Mesenchymal stem cell (in vitro differentiated cells and primary cell): ENCODE measurements at regions not wholly inside any gene's neighbourhood (a gene's known extent, or its start where the extent isn't known, plus 50 kb on each side); places are given as distances from the start of the nearest gene placed in this dataset.

Experiments
- DNase-seq: peaks from one replicate; pipeline ENCODE4 v3.0.0-alpha.2; 2013
- H2AFZ ChIP-seq: one replicate; pipeline ENCODE4 v1.6.1; 2013; ENCODE audit warnings: low read depth, mild to moderate bottlenecking, control low read depth, inconsistent platforms, low read length, moderate library complexity
- H2AK5ac ChIP-seq: 2 replicates; pipeline ENCODE4 v1.6.1; 2013; ENCODE audit warnings: low read length, moderate library complexity, mild to moderate bottlenecking, inconsistent platforms; ENCODE audit not compliant: severe bottlenecking
- H2BK120ac ChIP-seq: one replicate; pipeline ENCODE4 v1.6.1; 2013; ENCODE audit warnings: low read depth, mild to moderate bottlenecking, inconsistent platforms, low read length, moderate library complexity
- H2BK12ac ChIP-seq, 2 experiments: one replicate each; pipeline ENCODE4 v1.6.1; 2013; ENCODE audit warnings: inconsistent platforms in 2 of 2, low read length in 2 of 2, mild to moderate bottlenecking in 2 of 2, moderate library complexity in 2 of 2, control low read depth in 1 of 2
- H2BK15ac ChIP-seq: one replicate; pipeline ENCODE4 v1.6.1; 2013; ENCODE audit warnings: mild to moderate bottlenecking, low read depth, inconsistent platforms; ENCODE audit not compliant: poor library complexity, severe bottlenecking
- H2BK5ac ChIP-seq: 2 replicates; pipeline ENCODE4 v1.6.1; 2013; ENCODE audit warnings: low read depth, mild to moderate bottlenecking, low read length, control low read depth, inconsistent platforms; ENCODE audit not compliant: poor library complexity, severe bottlenecking
- H3K14ac ChIP-seq, 2 experiments: one replicate each; pipeline ENCODE4 v1.6.1; 2013; ENCODE audit warnings: inconsistent platforms in 2 of 2, low read length in 2 of 2, control low read depth in 1 of 2, mild to moderate bottlenecking in 1 of 2, moderate library complexity in 1 of 2
- H3K18ac ChIP-seq, 2 experiments: one replicate each; pipeline ENCODE4 v1.6.1; 2013; ENCODE audit warnings: inconsistent platforms in 2 of 2, low read length in 2 of 2, control low read depth in 1 of 2, low read depth in 1 of 2, mild to moderate bottlenecking in 1 of 2
- H3K23ac ChIP-seq, 2 experiments: one replicate each; pipeline ENCODE4 v1.6.1; 2013; ENCODE audit warnings: inconsistent platforms in 2 of 2, low read length in 2 of 2, mild to moderate bottlenecking in 2 of 2, moderate library complexity in 2 of 2, control low read depth in 1 of 2
- H3K27ac ChIP-seq: 2 replicates; pipeline ENCODE4 v1.5.1; 2013; ENCODE audit warnings: mild to moderate bottlenecking, moderate library complexity, low read length, control low read depth, inconsistent platforms; ENCODE audit not compliant: poor library complexity, severe bottlenecking
- H3K27me3 ChIP-seq, 2 experiments: 2 replicates each; pipeline versions ENCODE4 v1.6.1 to v1.7.0; 2013; ENCODE audit warnings: low read length in 2 of 2, mild to moderate bottlenecking in 2 of 2, moderate library complexity in 2 of 2, control low read depth in 1 of 2, inconsistent platforms in 1 of 2; ENCODE audit not compliant: control insufficient read depth in 1 of 2, insufficient read depth in 1 of 2
- H3K36me3 ChIP-seq, 2 experiments: 2 replicates each; pipeline versions ENCODE4 v1.6.1 to v1.7.0; 2013; ENCODE audit warnings: low read length in 2 of 2, control low read depth in 1 of 2, inconsistent platforms in 1 of 2, low read depth in 1 of 2, mild to moderate bottlenecking in 1 of 2; ENCODE audit not compliant: insufficient read depth in 2 of 2, control insufficient read depth in 1 of 2
- H3K4ac ChIP-seq, 2 experiments: one replicate each; pipeline ENCODE4 v1.6.1; 2013; ENCODE audit warnings: inconsistent platforms in 2 of 2, low read length in 2 of 2, mild to moderate bottlenecking in 2 of 2, moderate library complexity in 2 of 2, control low read depth in 1 of 2, low read depth in 1 of 2
- H3K4me1 ChIP-seq: 2 replicates; pipeline ENCODE4 v1.6.1; 2013; ENCODE audit warnings: low read depth, low read length, control low read depth; ENCODE audit not compliant: control insufficient read depth, insufficient read depth
- H3K4me2 ChIP-seq: 2 replicates; pipeline ENCODE4 v1.6.1; 2013; ENCODE audit warnings: low read length, mild to moderate bottlenecking, inconsistent platforms; ENCODE audit not compliant: poor library complexity, severe bottlenecking
- H3K4me3 ChIP-seq, 2 experiments: 2 replicates each; pipeline versions ENCODE4 v1.5.1 to v1.7.0; 2013; ENCODE audit warnings: low read length in 2 of 2, mild to moderate bottlenecking in 2 of 2, control low read depth in 1 of 2, low read depth in 1 of 2; ENCODE audit not compliant: insufficient read depth in 1 of 2
- H3K79me1 ChIP-seq: replicated peaks from 2 replicates; pipeline ENCODE4 v1.6.1; 2013; ENCODE audit warnings: mild to moderate bottlenecking, control low read depth, low read length, inconsistent platforms; ENCODE audit not compliant: poor library complexity, severe bottlenecking
- H3K9ac ChIP-seq: 2 replicates; pipeline ENCODE4 v1.7.0; 2013; ENCODE audit warnings: mild to moderate bottlenecking, low read length, moderate library complexity
- H3K9me3 ChIP-seq: 2 replicates; pipeline ENCODE4 v1.7.0; 2013; ENCODE audit warnings: mild to moderate bottlenecking, low read length; ENCODE audit not compliant: control insufficient read depth
- H4K8ac ChIP-seq: one replicate; pipeline ENCODE4 v1.6.1; 2013; ENCODE audit warnings: inconsistent platforms, mild to moderate bottlenecking, low read length, moderate library complexity
- H4K91ac ChIP-seq: one replicate; pipeline ENCODE4 v1.6.1; 2013; ENCODE audit warnings: mild to moderate bottlenecking, low read length, inconsistent platforms
- WGBS: methylation state at CpG from one replicate; pipeline ENCODE4 v1.1.7; 2013; ENCODE audit warnings: mixed read lengths; 5-methylcytosine and 5-hydroxymethylcytosine counted together

DNA sequence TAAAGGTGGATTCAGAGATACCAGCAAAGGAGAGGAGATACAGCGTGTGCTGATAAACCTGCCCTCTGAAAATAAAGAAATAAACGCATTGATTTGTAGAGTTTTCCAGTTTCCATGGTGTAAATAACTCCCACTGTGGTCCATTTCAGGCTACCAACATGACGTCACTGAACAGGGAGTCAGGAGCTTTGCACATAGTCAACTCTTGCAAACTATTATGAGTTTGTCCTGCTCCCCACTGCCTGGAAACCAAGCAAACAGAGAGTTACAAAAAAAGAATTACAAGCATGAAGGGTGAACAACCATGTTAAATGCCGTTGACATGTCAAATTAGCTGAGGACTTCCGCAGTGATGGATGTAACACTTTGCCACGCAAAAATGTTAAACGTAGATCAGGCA lies 70.4 kb upstream of the GATA2 start:
- Histone ChIP-seq H3K27me3 (peaks cover 56 to 77% of the 10 kb centered on the region in 2 experiments), H3K4ac (no peak overlapping the region), H2BK15ac (no peak overlapping the region), H3K14ac (no peak overlapping the region), H3K79me1 (no peaks in the 10 kb centered on the region), H2AK5ac (no peak overlapping the region), H2BK12ac (no peak overlapping the region), H2AFZ (no peak overlapping the region), H3K27ac (no peak overlapping the region), H3K4me1 (peaks cover 7% of the 10 kb centered on the region), H3K36me3 (no peaks in the 10 kb centered on the region), H4K91ac (no peak overlapping the region), H3K18ac (no peak overlapping the region), H2BK5ac (no peak overlapping the region), H2BK120ac (no peak overlapping the region), H3K9me3 (no peaks in the 10 kb centered on the region), H3K4me2 (no peak overlapping the region), H3K4me3 (no peak overlapping the region), H4K8ac (no peak overlapping the region), H3K9ac (no peak overlapping the region), H3K23ac (no peak overlapping the region)
- DNase-seq = no peak
- 89% methylated on average over 7 of the region's 7 CpGs for WGBS

DNA sequence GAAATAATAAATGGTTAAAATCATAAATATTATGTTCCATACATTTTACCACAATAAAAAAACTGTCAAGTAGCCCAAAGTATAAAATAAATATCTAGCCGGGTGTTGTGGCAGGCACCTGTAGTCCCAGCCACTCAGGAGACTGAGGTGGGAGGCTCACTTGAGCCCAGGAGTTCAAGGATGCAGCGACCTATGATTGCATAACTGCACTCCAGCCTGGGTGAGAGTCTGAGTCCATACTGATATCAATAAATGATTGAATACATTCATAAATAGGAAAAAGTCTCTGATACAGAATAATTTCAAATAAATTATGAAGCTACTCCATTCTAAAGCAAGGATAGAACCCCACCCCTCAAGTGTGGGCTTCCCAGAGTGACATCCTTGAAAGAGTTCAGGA lies 68.5 kb upstream of the GATA2 start:
- H3K4ac ChIP-seq = no peak overlapping the region
- H3K18ac ChIP-seq = no peak overlapping the region
- no peak for DNase-seq
- no peak overlapping the region for H2BK120ac ChIP-seq
- no peak overlapping the region for H3K23ac ChIP-seq
- H4K91ac ChIP-seq = no peak overlapping the region
- H4K8ac ChIP-seq = no peak overlapping the region
- H3K9me3 ChIP-seq = no peaks in the 10 kb centered on the region
- H3K27ac ChIP-seq = no peak overlapping the region
- H2BK12ac ChIP-seq = no peak overlapping the region
- no peaks in the 10 kb centered on the region for H3K79me1 ChIP-seq
- WGBS = 89% methylated on average over 1 of the region's 2 CpGs
- no peak overlapping the region for H2BK15ac ChIP-seq
- no peak overlapping the region for H3K4me2 ChIP-seq
- H3K27me3 ChIP-seq = peaks cover 59 to 80% of the 10 kb centered on the region in 2 experiments
- H3K9ac ChIP-seq = no peak overlapping the region
- H2BK5ac ChIP-seq = no peak overlapping the region
- no peak overlapping the region for H2AK5ac ChIP-seq
- no peak overlapping the region for H3K14ac ChIP-seq
- no peak overlapping the region for H3K4me3 ChIP-seq
- no peaks in the 10 kb centered on the region for H3K36me3 ChIP-seq
- H3K4me1 ChIP-seq = peaks cover 5% of the 10 kb centered on the region
- H2AFZ ChIP-seq = no peak overlapping the region

DNA sequence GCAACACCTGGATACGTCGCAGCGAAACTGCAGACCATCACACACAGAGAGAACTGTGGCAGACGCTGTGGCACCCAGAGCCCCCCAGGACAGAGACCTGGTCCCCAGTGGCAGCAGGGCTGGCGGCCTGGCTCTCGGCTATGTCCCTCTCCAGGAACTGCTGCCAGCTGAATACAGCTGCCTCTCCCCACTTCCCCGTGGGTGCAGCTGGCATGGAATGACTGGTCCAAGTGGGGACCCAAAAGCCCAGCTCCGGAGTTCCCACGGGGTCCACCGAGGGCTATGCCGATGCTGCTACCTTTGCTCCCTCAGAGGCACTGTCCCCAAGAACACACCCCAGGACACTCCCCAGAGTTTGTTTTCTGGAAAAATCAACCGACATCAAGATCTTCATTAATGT lies 67.8 kb upstream of the GATA2 start:
- Histone ChIP-seq H3K4me1 (peaks cover 5% of the 10 kb centered on the region), H4K91ac (no peak overlapping the region), H3K4me3 (no peak overlapping the region), H4K8ac (no peak overlapping the region), H3K9ac (no peak overlapping the region), H3K4ac (no peak overlapping the region), H2BK120ac (no peak overlapping the region), H3K27ac (no peak overlapping the region), H3K18ac (no peak overlapping the region), H3K27me3 (peaks cover 63 to 82% of the 10 kb centered on the region in 2 experiments), H2BK12ac (no peak overlapping the region), H2AFZ (no peak overlapping the region), H2BK15ac (no peak overlapping the region), H2BK5ac (no peak overlapping the region), H3K36me3 (no peaks in the 10 kb centered on the region), H3K4me2 (no peak overlapping the region), H2AK5ac (no peak overlapping the region), H3K9me3 (no peaks in the 10 kb centered on the region), H3K14ac (no peak overlapping the region), H3K79me1 (no peaks in the 10 kb centered on the region), H3K23ac (no peak overlapping the region)
- 94% methylated on average over 12 of the region's 12 CpGs for WGBS
- no peak for DNase-seq

DNA sequence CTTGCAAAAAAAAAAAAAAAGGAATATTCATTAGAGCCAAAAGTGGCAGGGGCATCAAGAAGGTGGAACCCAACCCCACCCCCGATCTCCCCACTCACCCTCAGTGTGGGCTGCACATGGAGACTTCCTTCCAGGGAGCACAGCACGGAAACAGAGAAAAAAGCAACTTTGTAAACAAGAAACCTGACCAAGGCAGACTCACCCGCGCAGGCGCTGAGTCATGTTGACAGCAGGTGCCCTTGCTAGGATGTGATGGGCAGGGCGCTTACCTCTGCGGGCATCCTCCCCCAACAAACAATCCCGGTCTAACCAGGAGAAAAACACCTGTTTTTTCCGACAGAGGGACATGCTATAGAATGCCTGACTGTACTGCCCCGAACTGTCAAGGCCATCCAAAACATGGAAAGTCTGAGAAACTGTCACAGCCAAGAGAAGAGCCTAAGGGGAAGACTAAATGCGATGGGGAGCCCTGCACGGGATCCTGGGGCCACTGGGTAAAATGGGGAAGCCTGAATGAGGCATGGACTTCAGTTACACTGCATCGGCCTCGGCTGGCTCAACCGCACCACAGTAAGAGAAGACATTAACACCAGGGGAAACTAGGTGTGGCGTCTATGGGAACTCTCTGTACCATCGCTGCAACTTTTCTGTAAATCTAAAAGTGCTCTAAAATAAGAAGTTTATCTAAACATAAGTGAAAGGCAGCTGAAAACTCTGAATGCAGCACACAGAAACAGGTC lies 66.7 kb upstream of the GATA2 start:
- H3K18ac ChIP-seq = no peak overlapping the region
- peaks cover 10% of the 10 kb centered on the region for H3K4me1 ChIP-seq
- no peaks in the 10 kb centered on the region for H3K79me1 ChIP-seq
- H3K9me3 ChIP-seq = no peaks in the 10 kb centered on the region
- H3K4me3 ChIP-seq = no peak overlapping the region
- H2BK12ac ChIP-seq = no peak overlapping the region
- H2BK5ac ChIP-seq = no peak overlapping the region
- no peak overlapping the region for H4K91ac ChIP-seq
- no peak overlapping the region for H2BK120ac ChIP-seq
- H3K27me3 ChIP-seq = peaks cover 66 to 79% of the 10 kb centered on the region in 2 experiments
- no peak overlapping the region for H3K27ac ChIP-seq
- no peak overlapping the region for H2AFZ ChIP-seq
- no peak overlapping the region for H3K4me2 ChIP-seq
- 64% methylated on average over 16 of the region's 17 CpGs for WGBS
- DNase-seq = no peak
- no peak overlapping the region for H2BK15ac ChIP-seq
- H3K14ac ChIP-seq = no peak overlapping the region
- no peak overlapping the region for H3K9ac ChIP-seq
- H2AK5ac ChIP-seq = no peak overlapping the region
- no peaks in the 10 kb centered on the region for H3K36me3 ChIP-seq
- no peak overlapping the region for H4K8ac ChIP-seq
- no peak overlapping the region for H3K4ac ChIP-seq
- H3K23ac ChIP-seq = no peak overlapping the region
